ENCODE measurements at regions not wholly inside any gene's neighbourhood (a gene's known extent, or its start where the extent isn't known, plus 50 kb on each side); places are given as distances from the start of the nearest gene placed in this dataset.

GRCh38 chr3:74988095-74988494 is 373.6 kb upstream of the CNTN3 start:
- TF ChIP-seq CTCF (IDR thresholded peaks at IDR 0.05) (no peak), POLR2A (IDR thresholded peaks at IDR 0.05) (no peak)

Measured in right lobe of liver (tissue), 4 donors.